GM18519 (cell line): ENCODE measurements at regions not wholly inside any gene's neighbourhood (a gene's known extent, or its start where the extent isn't known, plus 50 kb on each side); places are given as distances from the start of the nearest gene placed in this dataset.

Source experiments
- ATAC-seq: cut with Tn5 transposase; IDR thresholded peaks from one replicate; pipeline ENCODE4 v1.9.1; 2021; ENCODE audit warnings: mild to moderate bottlenecking, moderate library complexity; ENCODE audit not compliant: unreplicated experiment, low FRiP score

DNA sequence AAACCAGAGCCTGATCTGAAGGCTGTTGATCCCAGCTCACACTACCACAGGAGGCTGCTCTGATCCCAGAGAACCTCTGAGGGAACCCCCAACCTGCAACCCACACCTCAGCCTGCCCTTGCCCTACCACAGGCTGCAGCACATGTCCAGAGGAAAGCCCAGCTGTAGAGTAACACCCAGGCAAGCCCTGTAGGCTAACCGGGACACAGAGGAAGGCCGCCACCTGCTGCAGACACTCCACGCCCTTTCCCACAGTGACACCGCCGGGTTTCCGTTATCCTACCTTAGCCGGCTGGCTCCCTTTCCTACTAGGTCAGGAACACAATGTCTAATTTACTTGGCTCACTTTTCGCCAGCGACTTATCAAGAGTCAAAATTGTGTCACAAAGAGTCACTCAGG, 266.7 kb upstream of the KLHL29 start:
- ATAC-seq, result no peak

GRCh38 chr2:23118894-23119293, 266.1 kb upstream of the KLHL29 start:
- no peak for ATAC-seq

DNA sequence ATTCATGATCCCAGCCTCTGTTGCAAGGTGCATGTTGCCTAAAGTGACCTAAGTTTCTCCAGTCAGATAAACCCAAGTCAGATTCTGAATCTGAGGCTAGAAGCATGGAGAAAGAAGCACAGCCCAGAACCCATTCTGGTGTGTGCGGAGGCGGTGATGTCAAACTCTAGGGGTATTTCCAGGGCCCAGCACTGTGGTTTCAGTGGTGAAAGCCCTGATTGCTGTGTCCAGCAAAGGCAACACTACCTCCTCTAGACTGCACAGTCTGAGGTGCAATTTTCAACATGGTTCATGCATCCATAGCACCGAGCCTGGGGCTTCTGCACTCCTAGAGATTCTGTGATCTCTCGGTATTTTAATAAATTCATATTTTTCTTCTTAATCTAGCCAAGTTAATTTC, 264.8 kb upstream of the KLHL29 start:
- no peak for ATAC-seq

GRCh38 chr2:23121968-23122648, 262.9 kb upstream of the KLHL29 start:
- ATAC-seq, result no peak

DNA sequence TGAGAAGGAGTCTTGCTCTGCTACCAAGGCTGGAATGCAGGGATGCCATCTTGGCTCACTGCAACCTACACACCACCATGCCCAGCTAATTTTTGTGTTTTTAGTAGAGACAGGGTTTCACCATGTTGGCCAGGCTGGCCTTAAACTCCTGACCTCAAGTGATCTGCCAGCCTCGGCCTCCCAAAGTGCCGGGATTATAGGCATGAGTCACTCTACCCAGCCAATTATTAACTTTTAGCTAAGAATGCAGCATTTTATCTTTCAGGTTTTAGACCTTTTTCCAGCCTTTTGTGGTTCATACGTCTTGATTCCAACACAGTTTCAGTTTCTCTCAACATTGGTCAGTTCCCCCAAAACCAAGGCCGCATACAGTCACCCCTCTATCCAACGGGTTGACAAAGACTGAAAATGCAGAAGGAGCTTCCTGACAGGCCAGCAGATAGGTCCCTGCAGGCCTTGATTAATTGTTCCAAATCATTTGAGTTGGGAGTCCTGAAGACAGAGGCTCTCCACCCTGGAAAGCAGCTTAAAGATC, 262.2 kb upstream of the KLHL29 start:
- no peak for ATAC-seq

GRCh38 chr2:23123686-23124085, 261.3 kb upstream of the KLHL29 start:
- no peak for ATAC-seq

DNA sequence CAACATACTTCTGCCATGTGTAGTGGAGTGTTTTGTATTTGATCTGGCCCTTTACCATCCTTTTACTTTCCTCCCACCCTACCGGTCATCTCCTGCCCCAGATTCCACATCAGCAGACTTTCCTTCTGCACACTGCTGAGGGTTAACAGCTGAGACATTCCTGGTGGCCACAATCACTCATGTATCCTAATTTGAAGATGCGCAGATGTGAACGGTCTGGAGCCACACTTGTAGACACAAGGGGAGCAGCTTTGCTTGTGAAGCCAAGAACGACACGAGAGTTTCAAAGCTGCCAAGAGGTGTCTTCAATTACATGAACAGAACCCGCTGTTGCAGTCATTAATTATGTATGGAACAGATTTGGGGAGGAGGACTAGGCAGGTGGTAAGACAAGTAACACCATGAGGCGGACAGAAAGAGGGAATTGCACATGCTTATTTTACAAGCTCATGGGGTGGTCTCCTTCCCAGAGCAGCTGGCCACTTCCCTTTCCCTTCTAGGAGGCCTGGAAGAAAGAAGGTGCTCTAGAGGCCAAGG, 260.7 kb upstream of the KLHL29 start:
- ATAC-seq, result no peak

GRCh38 chr2:23127465-23127864, 257.5 kb upstream of the KLHL29 start:
- ATAC-seq, result no peak

GRCh38 chr2:23128684-23129292, 256.2 kb upstream of the KLHL29 start:
- no peak for ATAC-seq

- ATAC-seq, result no peak
Measured at GRCh38 chr2:23131066-23131575, 253.9 kb upstream of the KLHL29 start.

DNA sequence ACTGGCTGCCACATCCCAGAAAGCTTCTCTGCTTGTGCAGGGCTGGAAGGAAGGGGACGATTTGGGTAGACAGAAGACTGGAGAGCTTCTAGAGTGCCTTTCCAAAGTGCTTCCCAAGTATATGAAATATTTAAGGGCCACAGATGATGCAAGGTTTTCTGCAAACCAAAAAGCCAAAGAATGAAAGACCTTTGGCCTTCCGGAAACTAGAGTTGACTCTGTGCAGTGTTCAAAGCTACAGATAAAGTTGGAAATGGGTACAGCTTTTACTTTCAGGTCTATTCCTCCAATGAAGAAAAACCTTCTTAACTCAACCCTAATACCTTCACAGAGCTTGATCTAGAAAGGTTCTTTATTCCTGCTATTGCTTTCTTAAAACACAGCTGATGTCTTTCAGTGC, 253.0 kb upstream of the KLHL29 start:
- no peak for ATAC-seq

GRCh38 chr2:23132823-23133595, 252.0 kb upstream of the KLHL29 start:
- ATAC-seq, result no peak

GRCh38 chr2:23134726-23135125, 250.3 kb upstream of the KLHL29 start:
- ATAC-seq, result no peak

GRCh38 chr2:23135481-23136100, 249.4 kb upstream of the KLHL29 start:
- ATAC-seq, result no peak

DNA sequence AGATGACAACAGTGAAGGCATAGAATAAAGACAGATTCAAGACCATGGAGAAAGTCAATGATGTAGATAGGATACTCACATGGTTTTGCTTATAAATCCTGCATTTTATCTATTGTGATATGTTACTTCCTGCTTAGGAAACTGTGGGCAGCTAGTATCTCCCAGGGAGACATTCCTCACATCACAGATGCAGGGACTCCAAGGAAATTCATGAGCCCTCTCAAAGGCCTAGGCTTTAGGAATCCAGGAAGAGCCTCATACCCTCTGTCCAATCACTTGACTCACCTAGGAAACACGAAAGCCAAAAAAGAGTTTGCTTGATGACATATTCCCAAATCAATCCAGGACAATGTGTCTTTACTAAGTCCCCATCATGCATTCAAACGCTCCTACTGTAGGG, 247.8 kb upstream of the KLHL29 start:
- ATAC-seq, result no peak

- ATAC-seq, result no peak
Measured at GRCh38 chr2:23138701-23139100, 246.3 kb upstream of the KLHL29 start.

DNA sequence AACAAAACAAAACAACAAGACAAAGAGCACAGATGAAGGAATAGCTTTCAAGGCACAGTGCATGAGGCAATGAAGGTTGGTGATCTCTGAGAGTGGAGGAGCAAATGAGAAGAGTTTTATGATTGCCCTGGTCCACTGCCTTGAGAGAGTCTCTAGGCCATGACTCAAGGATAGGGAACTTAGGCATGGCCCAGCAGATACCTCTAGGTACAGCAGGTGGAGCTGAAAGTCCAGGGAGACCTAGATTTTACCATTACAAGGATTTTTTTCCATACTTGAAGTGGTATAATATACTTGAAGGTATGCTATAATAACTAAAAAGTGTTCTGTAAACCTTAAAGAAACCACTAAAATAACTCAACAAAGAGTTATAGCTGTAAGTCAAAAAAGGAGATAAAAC, 239.5 kb upstream of the KLHL29 start:
- ATAC-seq, result no peak

- ATAC-seq, result no peak
Measured at GRCh38 chr2:23146011-23146410, 239.0 kb upstream of the KLHL29 start.

- ATAC-seq, result no peak
Measured at GRCh38 chr2:23148342-23148741, 236.6 kb upstream of the KLHL29 start.

DNA sequence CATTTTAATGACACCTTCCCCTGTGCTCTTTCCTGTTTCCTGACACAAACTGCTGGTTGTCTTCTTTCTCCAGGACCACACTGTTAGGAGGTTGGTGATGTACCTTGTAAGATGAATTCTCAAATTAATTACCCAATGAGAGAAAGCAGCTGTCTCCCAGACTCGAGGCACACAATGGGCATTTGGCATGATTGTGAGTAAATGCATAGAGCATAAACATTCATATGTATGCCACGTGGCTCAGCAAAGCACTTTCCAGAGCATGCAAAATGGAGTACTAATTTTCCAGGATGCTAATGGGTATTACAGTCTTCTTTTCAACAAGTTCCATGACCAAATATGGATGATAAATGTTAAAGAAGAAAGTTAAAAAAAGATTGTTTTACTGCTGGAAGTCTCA, 235.2 kb upstream of the KLHL29 start:
- ATAC-seq, result no peak

- no peak for ATAC-seq
Measured at GRCh38 chr2:23153484-23153883, 231.5 kb upstream of the KLHL29 start.
